ENCODE measurements at regions not wholly inside any gene's neighbourhood (a gene's known extent, or its start where the extent isn't known, plus 50 kb on each side); places are given as distances from the start of the nearest gene placed in this dataset.
A peak's percentile ranks its signal among the peaks of the same experiment; 100 is the strongest.
"Not testable (repeated sequence)": the region's sequence is repeated elsewhere in the genome, so short reads cannot be mapped to it uniquely, and the experiment has no call there.

DNA sequence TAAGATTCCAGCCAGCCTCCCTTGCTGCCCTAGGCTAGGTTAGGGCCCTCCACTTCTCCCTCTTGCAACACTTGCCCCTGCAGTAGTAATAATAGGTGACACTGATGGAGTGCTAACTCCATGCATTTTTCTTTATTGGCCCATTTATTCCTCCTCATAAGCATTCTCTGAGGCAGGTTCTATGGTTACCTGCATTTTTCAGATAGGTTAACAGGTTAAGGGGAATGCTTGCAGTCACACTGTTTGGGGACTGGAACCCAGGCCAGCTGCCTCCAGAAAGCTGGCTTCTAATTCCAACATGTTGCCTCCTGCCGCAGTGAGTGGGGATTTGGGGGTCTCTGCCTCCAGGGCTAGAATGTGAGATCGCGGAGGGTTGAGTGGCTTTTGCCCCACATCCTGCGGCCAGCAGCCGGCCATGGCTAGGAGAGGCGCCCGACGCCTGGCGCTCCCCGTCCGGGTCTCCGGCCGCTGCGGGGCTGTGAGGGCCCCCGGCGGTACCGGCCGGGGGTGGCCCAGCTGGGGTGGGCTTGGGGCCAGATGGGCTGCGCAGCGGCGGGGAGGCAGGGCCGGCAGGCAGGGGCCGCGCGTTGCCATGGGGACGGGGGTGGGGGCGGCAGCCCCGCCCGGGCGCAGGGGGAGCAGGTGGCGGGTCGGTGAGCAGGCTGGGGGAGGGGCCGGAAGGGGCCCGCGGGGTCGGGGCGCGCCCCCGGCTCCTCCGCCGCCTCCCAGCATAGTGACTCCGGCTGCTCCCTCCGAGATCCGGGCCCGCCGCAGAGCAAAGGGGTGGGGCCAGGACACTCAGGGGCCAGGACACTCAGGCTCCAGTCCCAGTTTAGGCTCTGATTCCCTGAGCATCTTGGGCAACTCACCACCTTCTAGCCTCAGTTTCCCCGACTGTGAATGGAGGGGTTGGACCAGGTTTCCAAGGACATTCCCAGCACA, 68.4 kb upstream of the SSBP3 start:
- DNase-seq (ENCODE audit: low read depth in 2 of 2), result no peak

GRCh38 chr1:54471588-54471987, 65.4 kb upstream of the SSBP3 start:
- DNase-seq (ENCODE audit: low read depth in 2 of 2), result no peak

- DNase-seq (ENCODE audit: low read depth in 2 of 2), result not testable (repeated sequence)
Measured at GRCh38 chr1:54469444-54469843, 63.2 kb upstream of the SSBP3 start.

- DNase-seq (ENCODE audit: low read depth in 2 of 2), result not testable (repeated sequence)
Measured at GRCh38 chr1:54468288-54469084, 62.3 kb upstream of the SSBP3 start.

DNA sequence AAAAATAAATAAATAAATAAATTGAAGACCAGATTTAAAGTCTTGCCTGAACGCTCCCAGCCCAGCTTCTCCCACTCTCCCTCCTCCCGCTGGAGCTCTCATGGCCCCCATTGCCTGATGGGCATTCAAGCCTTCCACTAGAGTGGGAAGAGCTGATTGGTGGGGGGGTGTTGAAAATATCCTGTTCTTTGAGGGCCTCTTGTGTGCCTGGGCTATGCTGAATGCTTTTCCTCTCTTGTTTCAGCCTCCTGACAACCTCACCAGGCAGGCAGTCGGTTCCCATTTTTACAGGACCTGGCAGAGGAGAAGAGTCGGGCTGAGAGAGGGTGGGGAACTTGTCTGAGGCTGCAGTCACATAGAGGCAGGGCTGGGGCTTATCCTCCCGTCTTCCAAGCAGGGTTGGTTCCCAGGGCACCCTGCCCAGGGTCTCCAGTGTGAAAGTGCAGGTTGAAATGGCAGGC, 59.2 kb upstream of the SSBP3 start:
- DNase-seq (ENCODE audit: low read depth in 2 of 2), result no peak

- DNase-seq (ENCODE audit: low read depth in 2 of 2), result no peak
Measured at GRCh38 chr1:54464477-54465146, 58.4 kb upstream of the SSBP3 start.

- DNase-seq (ENCODE audit: low read depth in 2 of 2), result no peak
Measured at GRCh38 chr1:54464031-54464476, 57.9 kb upstream of the SSBP3 start.

DNA sequence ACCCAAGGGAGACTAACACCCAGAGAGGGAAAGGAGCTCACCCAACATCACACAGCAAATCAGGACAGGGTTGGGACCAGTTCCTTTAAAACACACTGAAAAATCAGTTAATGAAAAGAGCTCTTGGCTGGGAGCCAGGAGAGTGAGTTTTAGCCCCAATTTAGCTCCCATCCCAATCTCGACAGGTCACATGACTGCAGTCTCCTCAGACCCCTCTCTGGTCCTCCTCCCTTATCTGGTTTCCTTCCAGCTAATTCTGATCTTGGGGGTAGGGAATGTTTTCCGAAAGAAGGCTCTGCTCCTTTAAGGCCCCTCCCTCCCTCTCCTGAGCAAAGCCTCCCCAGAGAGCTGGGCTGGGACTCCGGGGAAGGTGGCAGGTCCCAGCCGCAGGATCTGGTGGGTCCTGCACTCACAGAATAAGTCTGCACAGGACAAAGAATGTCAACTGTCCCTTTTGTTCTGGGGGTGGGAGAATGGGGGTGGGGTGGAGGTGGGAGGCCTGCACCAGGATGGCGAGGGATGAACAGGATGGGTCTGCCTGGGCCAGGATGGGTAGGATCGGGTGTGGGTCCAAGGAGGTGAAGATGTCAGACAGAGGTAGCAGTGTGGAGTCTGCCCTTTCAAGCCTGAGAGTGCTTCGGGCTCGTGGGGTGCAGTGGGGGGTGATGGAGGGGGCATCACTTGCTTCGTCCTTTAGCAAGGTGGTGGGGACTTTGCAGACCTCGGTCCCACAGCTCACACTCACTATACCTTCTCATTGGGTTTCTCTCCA, 57.3 kb upstream of the SSBP3 start:
- no peak for DNase-seq (ENCODE audit: low read depth in 2 of 2)

DNA sequence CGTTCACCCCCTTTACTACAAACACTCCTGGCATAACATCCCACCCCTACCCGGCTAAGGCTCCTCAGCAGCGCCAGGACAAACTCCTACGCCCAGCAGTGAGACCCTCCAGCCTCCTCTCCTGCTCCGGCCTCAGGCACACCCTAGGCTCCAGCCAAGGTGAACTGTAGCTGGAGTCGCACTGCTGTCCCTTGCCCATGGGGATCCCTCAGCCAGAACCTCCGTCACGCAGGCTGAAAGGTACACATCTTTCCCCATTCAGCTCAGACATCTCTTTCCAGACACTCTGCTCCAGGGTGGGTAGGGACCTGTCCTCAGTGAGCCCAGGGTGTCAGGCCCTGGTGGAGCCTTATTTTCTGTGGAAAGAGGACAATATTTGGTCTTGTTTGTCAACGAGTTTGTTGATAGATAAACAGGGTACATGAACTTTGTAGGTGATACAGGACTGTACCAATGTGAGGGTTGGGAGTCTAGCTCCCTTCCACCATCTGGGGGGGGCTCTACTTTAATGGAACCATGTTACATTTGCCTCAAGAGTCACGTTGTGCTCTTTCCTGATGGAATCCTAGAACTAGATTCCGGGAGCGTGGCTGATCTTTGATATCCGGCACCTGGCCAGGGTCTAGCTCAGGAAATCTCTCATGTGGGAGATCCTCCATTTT, 56.5 kb upstream of the SSBP3 start:
- DNase-seq (ENCODE audit: low read depth in 2 of 2), result no peak

DNA sequence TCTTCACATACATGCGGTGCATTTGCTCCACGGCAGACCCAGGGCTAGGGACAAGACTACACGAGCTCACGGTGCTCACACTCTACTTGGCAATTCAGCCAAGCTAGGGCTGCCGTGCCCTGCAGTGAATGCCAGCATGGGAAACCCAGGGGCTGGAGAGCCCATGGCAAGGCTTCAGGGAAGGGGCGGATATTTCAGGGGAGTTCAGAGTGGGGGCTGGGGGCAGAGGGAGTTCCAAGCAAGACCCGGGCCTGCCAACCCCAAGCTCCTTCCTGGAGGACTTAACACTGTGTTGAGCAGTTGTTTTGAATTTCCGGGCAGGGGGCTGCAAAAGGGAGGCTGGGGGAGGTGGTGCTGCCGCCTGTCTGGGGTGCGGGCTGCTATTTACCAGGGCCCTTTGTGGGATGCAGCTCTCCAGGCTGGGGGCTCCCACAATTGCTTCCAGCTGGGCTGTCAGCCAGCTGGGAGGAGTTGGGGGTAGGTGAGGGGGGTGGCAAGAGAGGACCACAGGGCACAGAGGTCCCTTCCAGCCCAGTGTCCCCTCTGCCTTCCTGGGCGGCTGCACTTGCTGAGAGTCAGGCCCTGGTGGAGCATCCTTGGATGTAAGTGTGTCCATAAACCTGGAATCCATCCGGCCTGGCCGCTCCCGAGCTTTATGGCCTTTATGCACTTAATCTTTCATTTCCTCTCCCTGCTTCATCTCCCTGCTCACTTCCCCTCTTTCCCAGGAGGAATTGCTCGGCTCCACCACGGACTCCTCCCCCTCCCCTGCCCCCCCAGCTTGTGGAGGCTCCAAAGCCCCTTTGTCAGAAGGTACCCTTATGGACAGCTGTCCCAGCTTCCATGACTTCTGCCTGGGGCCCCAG, 55.8 kb upstream of the SSBP3 start:
- no peak for DNase-seq (ENCODE audit: low read depth in 2 of 2)

GRCh38 chr1:54460861-54461387, 54.7 kb upstream of the SSBP3 start:
- DNase-seq (ENCODE audit: low read depth in 2 of 2), result no peak

- no peak for DNase-seq (ENCODE audit: low read depth in 2 of 2)
Measured at GRCh38 chr1:54460351-54460750, 54.2 kb upstream of the SSBP3 start.

- no peak for DNase-seq (ENCODE audit: low read depth in 2 of 2)
Measured at GRCh38 chr1:54459726-54460191, 53.6 kb upstream of the SSBP3 start.

GRCh38 chr1:54459140-54459539, 52.9 kb upstream of the SSBP3 start:
- DNase-seq (ENCODE audit: low read depth in 2 of 2), result no peak

GRCh38 chr1:54456921-54457529, 50.8 kb upstream of the SSBP3 start:
- DNase-seq (ENCODE audit: low read depth in 2 of 2), result no peak

DNA sequence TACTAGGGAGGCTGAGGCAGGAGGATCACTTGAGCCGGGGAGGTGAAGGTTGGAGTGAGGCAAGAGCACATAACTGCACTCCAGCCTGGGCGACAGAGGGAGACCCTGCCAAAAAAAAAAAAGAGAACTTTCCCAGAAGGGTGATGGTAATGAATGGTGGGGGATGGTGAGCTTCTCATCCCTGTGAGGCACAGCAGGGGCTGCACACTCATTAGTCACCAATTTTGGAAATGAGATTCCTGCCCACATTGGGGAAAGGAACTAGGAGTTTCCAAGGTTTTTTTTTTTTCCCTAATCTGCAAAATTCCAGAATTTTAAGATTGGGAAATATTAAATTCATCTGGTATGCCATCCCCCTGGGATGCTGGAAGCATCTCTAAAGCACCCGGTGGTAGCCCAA, 50.2 kb upstream of the SSBP3 start:
- DNase-seq (ENCODE audit: low read depth in 2 of 2), result peak; percentile 56
